ENCODE measurements at regions not wholly inside any gene's neighbourhood (a gene's known extent, or its start where the extent isn't known, plus 50 kb on each side); places are given as distances from the start of the nearest gene placed in this dataset.

GRCh38 chr2:117190856-117191559 is 623.5 kb upstream of the DDX18 start:
- TF ChIP-seq EZH2 (IDR thresholded peaks at IDR 0.05) (no peak), CTCF (IDR thresholded peaks at IDR 0.05) (no peak), EZH2phosphoT487 (IDR thresholded peaks at IDR 0.05) (no peak)
- no peak overlapping the region for H2AFZ ChIP-seq (replicated peaks)
- H3K4me1 Mint-ChIP-seq, result peaks cover 15% of the 10 kb centered on the region
- no peak overlapping the region for H3K4me3 ChIP-seq
- no peaks in the 10 kb centered on the region for H3F3A ChIP-seq (ENCODE audit: low read depth)
- no peak overlapping the region for H3K4me3 Mint-ChIP-seq
- no peaks in the 10 kb centered on the region for H3K4me1 ChIP-seq
- H3K36me3 ChIP-seq, result no peaks in the 10 kb centered on the region
- H3K27ac ChIP-seq, result no peak overlapping the region
- no peaks in the 10 kb centered on the region for H3K9me3 Mint-ChIP-seq
- no peaks in the 10 kb centered on the region for H3K27me3 Mint-ChIP-seq (ENCODE audit: insufficient read depth, low read depth)
- H3K27ac Mint-ChIP-seq, result no peak overlapping the region
- no peaks in the 10 kb centered on the region for H3K36me3 Mint-ChIP-seq
- H3K9me3 ChIP-seq (ENCODE audit: low read depth), result no peaks in the 10 kb centered on the region
- H3K4me2 ChIP-seq, result no peak overlapping the region
- no peak overlapping the region for H3K9ac ChIP-seq
- no peaks in the 10 kb centered on the region for H3K79me2 ChIP-seq (ENCODE audit: low read depth)
- H3K27me3 ChIP-seq, result no peaks in the 10 kb centered on the region
- no peaks in the 10 kb centered on the region for H4K20me1 ChIP-seq (ENCODE audit: low read depth)
- no peak for DNase-seq (ENCODE audit: low spot score)

- Mint-ChIP-seq H3K4me1 (peaks cover 36% of the 10 kb centered on the region), H3K27me3 (ENCODE audit: insufficient read depth, low read depth) (peaks cover 2% of the 10 kb centered on the region), H3K36me3 (no peaks in the 10 kb centered on the region), H3K9me3 (no peaks in the 10 kb centered on the region), H3K4me3 (no peak overlapping the region), H3K27ac (no peak overlapping the region)
- no peaks in the 10 kb centered on the region for H3K27me3 ChIP-seq
- no peak overlapping the region for H2AFZ ChIP-seq (replicated peaks)
- no peak overlapping the region for H3K9ac ChIP-seq
- peaks cover 11% of the 10 kb centered on the region for H3K4me1 ChIP-seq
- no peaks in the 10 kb centered on the region for H3K36me3 ChIP-seq
- no peaks in the 10 kb centered on the region for H3K9me3 ChIP-seq (ENCODE audit: low read depth)
- H4K20me1 ChIP-seq (ENCODE audit: low read depth), result no peaks in the 10 kb centered on the region
- no peaks in the 10 kb centered on the region for H3F3A ChIP-seq (ENCODE audit: low read depth)
- H3K27ac ChIP-seq, result no peak overlapping the region
- no peak overlapping the region for H3K4me2 ChIP-seq
- no peaks in the 10 kb centered on the region for H3K79me2 ChIP-seq (ENCODE audit: low read depth)
- no peak for TF ChIP-seq EZH2phosphoT487 (IDR thresholded peaks at IDR 0.05)
- no peak for TF ChIP-seq CTCF (IDR thresholded peaks at IDR 0.05)
- TF ChIP-seq EZH2 (IDR thresholded peaks at IDR 0.05), result no peak
- DNase-seq (ENCODE audit: low spot score), result no peak
- H3K4me3 ChIP-seq, result no peak overlapping the region
Measured at GRCh38 chr2:117195381-117195780, 619.1 kb upstream of the DDX18 start.

- no peak overlapping the region for H3K4me3 ChIP-seq
- H4K20me1 ChIP-seq (ENCODE audit: low read depth), result no peaks in the 10 kb centered on the region
- H3K9ac ChIP-seq, result no peak overlapping the region
- H3K27ac ChIP-seq, result no peak overlapping the region
- Mint-ChIP-seq H3K4me1 (peaks cover 21% of the 10 kb centered on the region), H3K36me3 (no peaks in the 10 kb centered on the region), H3K9me3 (peaks cover 4% of the 10 kb centered on the region), H3K27ac (no peak overlapping the region), H3K27me3 (ENCODE audit: insufficient read depth, low read depth) (peaks cover 2% of the 10 kb centered on the region), H3K4me3 (no peak overlapping the region)
- TF ChIP-seq EZH2phosphoT487 (IDR thresholded peaks at IDR 0.05) (no peak), CTCF (IDR thresholded peaks at IDR 0.05) (no peak), EZH2 (IDR thresholded peaks at IDR 0.05) (no peak)
- no peak overlapping the region for H3K4me2 ChIP-seq
- no peak overlapping the region for H2AFZ ChIP-seq (replicated peaks)
- no peaks in the 10 kb centered on the region for H3F3A ChIP-seq (ENCODE audit: low read depth)
- H3K79me2 ChIP-seq (ENCODE audit: low read depth), result no peaks in the 10 kb centered on the region
- no peak for DNase-seq (ENCODE audit: low spot score)
- H3K9me3 ChIP-seq (ENCODE audit: low read depth), result no peaks in the 10 kb centered on the region
- H3K4me1 ChIP-seq, result peaks cover 11% of the 10 kb centered on the region
- H3K36me3 ChIP-seq, result no peaks in the 10 kb centered on the region
- H3K27me3 ChIP-seq, result no peaks in the 10 kb centered on the region
Measured at GRCh38 chr2:117199511-117199910, 615.0 kb upstream of the DDX18 start.

All from neural progenitor cell (in vitro differentiated cells).